Mucosa of descending colon (tissue), 3 donors: ENCODE measurements at regions not wholly inside any gene's neighbourhood (a gene's known extent, or its start where the extent isn't known, plus 50 kb on each side); places are given as distances from the start of the nearest gene placed in this dataset.

Source experiments
- ATAC-seq: fragments of 200-7000 bp; cut with Tn5 transposase; one replicate; pipeline ENCODE4 v1.9.1; 2020; ENCODE audit warnings: mild to moderate bottlenecking, moderate library complexity
- DNase-seq, 3 donors: peaks; one replicate each; pipeline ENCODE4 v3.0.0-alpha.2; 2020
- H3K36me3 ChIP-seq: fragments of 200-600 bp; one replicate; pipeline ENCODE4 v1.8.0; 2021; ENCODE audit warnings: low read depth, mild to moderate bottlenecking
- H3K4me1 ChIP-seq: fragments of 200-600 bp; one replicate; pipeline ENCODE4 v1.8.0; 2021; ENCODE audit warnings: low read depth, mild to moderate bottlenecking
- H3K4me3 ChIP-seq: fragments of 200-600 bp; one replicate; pipeline ENCODE4 v1.8.0; 2021; ENCODE audit warnings: mild to moderate bottlenecking
- H3K9me3 ChIP-seq: fragments of 200-600 bp; one replicate; pipeline ENCODE4 v1.8.0; 2021; ENCODE audit warnings: mild to moderate bottlenecking
- intact Hi-C, 2 donors: fragments of 100-400 bp; cut with DNase I in 1 of 2; cut with micrococcal nuclease in 1 of 2; formaldehyde crosslinking; loops; one replicate each; pipeline versions ENCODE4 v1.11.0 to v1.11.1; 2022; cut with DNase I, micrococcal nuclease
- TF ChIP-seq, protein P1 (sequence below): fragments of 200-600 bp; IDR thresholded peaks from one replicate; pipeline ENCODE4 v1.8.0; 2022; ENCODE audit warnings: antibody characterized with exemption, mild to moderate bottlenecking
- donor health status: DM: no; HTN: no; CAD: no; lungs with moderate emphysema.
- donor health status: DM: no; HTN: no; CAD: no.
- donor health status: DM: no; HTN: yes; CAD: no.

- Histone ChIP-seq H3K36me3 (no peaks in the 10 kb centered on the region), H3K9me3 (no peaks in the 10 kb centered on the region), H3K4me1 (no peaks in the 10 kb centered on the region), H3K4me3 (no peak overlapping the region)
- intact Hi-C loops = loop anchor here in 1 of 2 donors (10.0 kb wide), 1 partner anchor 757 kb away; no protein-coding TSS in a partner anchor
- DNase-seq (peak; percentile 59 to 88 (median 82)), ATAC-seq (peak; percentile 87)
- TF ChIP-seq, protein P1, sequence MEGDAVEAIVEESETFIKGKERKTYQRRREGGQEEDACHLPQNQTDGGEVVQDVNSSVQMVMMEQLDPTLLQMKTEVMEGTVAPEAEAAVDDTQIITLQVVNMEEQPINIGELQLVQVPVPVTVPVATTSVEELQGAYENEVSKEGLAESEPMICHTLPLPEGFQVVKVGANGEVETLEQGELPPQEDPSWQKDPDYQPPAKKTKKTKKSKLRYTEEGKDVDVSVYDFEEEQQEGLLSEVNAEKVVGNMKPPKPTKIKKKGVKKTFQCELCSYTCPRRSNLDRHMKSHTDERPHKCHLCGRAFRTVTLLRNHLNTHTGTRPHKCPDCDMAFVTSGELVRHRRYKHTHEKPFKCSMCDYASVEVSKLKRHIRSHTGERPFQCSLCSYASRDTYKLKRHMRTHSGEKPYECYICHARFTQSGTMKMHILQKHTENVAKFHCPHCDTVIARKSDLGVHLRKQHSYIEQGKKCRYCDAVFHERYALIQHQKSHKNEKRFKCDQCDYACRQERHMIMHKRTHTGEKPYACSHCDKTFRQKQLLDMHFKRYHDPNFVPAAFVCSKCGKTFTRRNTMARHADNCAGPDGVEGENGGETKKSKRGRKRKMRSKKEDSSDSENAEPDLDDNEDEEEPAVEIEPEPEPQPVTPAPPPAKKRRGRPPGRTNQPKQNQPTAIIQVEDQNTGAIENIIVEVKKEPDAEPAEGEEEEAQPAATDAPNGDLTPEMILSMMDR = peak; percentile 54
Observed at GRCh38 chr11:11028017-11028692, 170.3 kb upstream of the ZBED5 start.

DNA sequence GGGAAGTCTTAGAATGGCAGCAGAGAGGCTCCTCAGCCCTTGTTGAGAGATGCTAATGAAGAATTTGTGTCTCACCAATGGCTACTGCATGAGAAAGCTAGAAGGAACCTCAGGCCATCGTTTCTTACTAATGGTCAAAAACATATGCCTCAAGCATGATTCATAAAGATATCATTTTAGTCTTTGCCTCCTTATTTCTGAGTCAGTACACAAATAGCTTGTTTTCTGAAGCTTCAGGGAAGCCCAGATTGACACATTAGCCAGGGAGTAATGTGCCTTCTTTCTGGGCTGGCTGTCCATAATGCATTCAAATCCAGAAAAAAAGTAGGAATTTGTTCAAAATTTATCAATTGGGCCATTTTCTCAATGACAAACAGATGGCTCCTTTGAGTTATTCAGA lies 169.4 kb upstream of the ZBED5 start:
- Histone ChIP-seq H3K4me1 (no peaks in the 10 kb centered on the region), H3K9me3 (no peaks in the 10 kb centered on the region), H3K4me3 (no peak overlapping the region), H3K36me3 (no peaks in the 10 kb centered on the region)
- TF ChIP-seq, protein P1 = no peak
- ATAC-seq = no peak
- intact Hi-C loops = loop anchor here in 1 of 2 donors (10.0 kb wide), 1 partner anchor 758 kb away; no protein-coding TSS in a partner anchor
- no peak for DNase-seq

GRCh38 chr11:11025087-11025486 lies 167.2 kb upstream of the ZBED5 start:
- Histone ChIP-seq H3K9me3 (no peaks in the 10 kb centered on the region), H3K4me3 (no peak overlapping the region), H3K36me3 (no peaks in the 10 kb centered on the region), H3K4me1 (no peaks in the 10 kb centered on the region)
- ATAC-seq (no peak), DNase-seq (no peak)
- intact Hi-C loops = loop anchor here in 1 of 2 donors (10.0 kb wide), 1 partner anchor 760 kb away; no protein-coding TSS in a partner anchor
- TF ChIP-seq, protein P1 = no peak

- DNase-seq = peak in 1 of 3 donors; percentile 67
Observed at GRCh38 chr11:11022125-11022730, 164.4 kb upstream of the ZBED5 start.

DNA sequence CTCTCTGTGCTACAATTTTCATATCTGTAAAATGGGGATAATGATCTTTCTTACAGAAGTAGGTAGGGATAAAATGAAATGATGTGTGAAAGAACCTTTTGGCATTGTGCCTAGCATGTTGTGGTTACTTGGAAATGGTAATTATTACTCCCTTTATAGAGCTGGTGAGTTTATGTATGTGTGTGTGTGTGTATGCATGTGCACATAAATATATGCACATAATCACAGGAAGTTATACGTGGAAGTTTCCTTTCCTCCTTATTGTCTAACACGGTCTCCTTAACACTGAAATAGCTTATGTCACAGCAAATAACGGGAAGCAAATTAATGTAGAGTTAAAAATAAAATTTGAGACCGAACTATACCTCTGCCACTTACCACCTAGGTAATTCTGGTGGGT lies 163.7 kb upstream of the ZBED5 start:
- no peak for ATAC-seq
- DNase-seq = no peak
- intact Hi-C loops = loop anchor here (5.0 to 10.0 kb wide), 3 partner anchors 89 to 763 kb away; no protein-coding TSS in a partner anchor
- H3K4me3 ChIP-seq = no peak overlapping the region
- H3K4me1 ChIP-seq = no peaks in the 10 kb centered on the region
- TF ChIP-seq, protein P1 = no peak
- no peaks in the 10 kb centered on the region for H3K9me3 ChIP-seq
- no peaks in the 10 kb centered on the region for H3K36me3 ChIP-seq

More at GRCh38 chr11:11022125-11022730, 164.4 kb upstream of the ZBED5 start:
- Histone ChIP-seq H3K9me3 (no peaks in the 10 kb centered on the region), H3K36me3 (no peaks in the 10 kb centered on the region), H3K4me3 (no peak overlapping the region), H3K4me1 (no peaks in the 10 kb centered on the region)
- intact Hi-C loops = loop anchor here (5.0 to 10.0 kb wide), 3 partner anchors 90 to 763 kb away; no protein-coding TSS in a partner anchor
- TF ChIP-seq, protein P1 = no peak
- no peak for ATAC-seq
